ENCODE measurements at regions not wholly inside any gene's neighbourhood (a gene's known extent, or its start where the extent isn't known, plus 50 kb on each side); places are given as distances from the start of the nearest gene placed in this dataset.

GRCh38 chr1:199851439-199852140 is 175.9 kb upstream of the NR5A2 start:
- Histone ChIP-seq H3K9me3 (no peaks in the 10 kb centered on the region), H3K27me3 (no peaks in the 10 kb centered on the region; the same call in 1 of the 2 replicates), H3K36me3 (no peaks in the 10 kb centered on the region), H3K4me1 (no peaks in the 10 kb centered on the region), H3K4me3 (ENCODE audit: low read depth, low read length) (no peak overlapping the region)
- DNase-seq, result no peak
- no peak for TF ChIP-seq CTCF (IDR thresholded peaks at IDR 0.05; ENCODE audit: low read depth, low read length)

- no peak for DNase-seq
- Histone ChIP-seq H3K4me3 (ENCODE audit: low read depth, low read length) (no peak overlapping the region), H3K27me3 (peaks cover 13% of the 10 kb centered on the region; the same call in 1 of the 2 replicates), H3K36me3 (no peaks in the 10 kb centered on the region), H3K4me1 (no peaks in the 10 kb centered on the region), H3K9me3 (no peaks in the 10 kb centered on the region)
- no peak for TF ChIP-seq CTCF (IDR thresholded peaks at IDR 0.05; ENCODE audit: low read depth, low read length)
These were observed 172.7 kb upstream of the NR5A2 start for GRCh38 chr1:199854686-199855321.

- DNase-seq, result no peak
- Histone ChIP-seq H3K27me3 (peaks cover 13% of the 10 kb centered on the region; the same call in 1 of the 2 replicates), H3K9me3 (no peaks in the 10 kb centered on the region), H3K36me3 (no peaks in the 10 kb centered on the region), H3K4me3 (ENCODE audit: low read depth, low read length) (no peak overlapping the region), H3K4me1 (no peaks in the 10 kb centered on the region)
- no peak for TF ChIP-seq CTCF (IDR thresholded peaks at IDR 0.05; ENCODE audit: low read depth, low read length)
These were observed 171.9 kb upstream of the NR5A2 start for GRCh38 chr1:199855580-199855979.

- H3K27me3 ChIP-seq, result peaks cover 13% of the 10 kb centered on the region; the same call in 1 of the 2 replicates
- no peaks in the 10 kb centered on the region for H3K9me3 ChIP-seq
- no peaks in the 10 kb centered on the region for H3K4me1 ChIP-seq
- H3K4me3 ChIP-seq (ENCODE audit: low read depth, low read length), result no peak overlapping the region
- TF ChIP-seq CTCF (IDR thresholded peaks at IDR 0.05; ENCODE audit: low read depth, low read length), result no peak
- H3K36me3 ChIP-seq, result no peaks in the 10 kb centered on the region
- DNase-seq, result no peak
These were observed 171.2 kb upstream of the NR5A2 start for GRCh38 chr1:199856216-199856780.

GRCh38 chr1:199857108-199857507 is 170.4 kb upstream of the NR5A2 start:
- Histone ChIP-seq H3K4me3 (ENCODE audit: low read depth, low read length) (no peak overlapping the region), H3K36me3 (no peaks in the 10 kb centered on the region), H3K27me3 (peaks cover 13% of the 10 kb centered on the region), H3K4me1 (no peaks in the 10 kb centered on the region), H3K9me3 (no peaks in the 10 kb centered on the region)
- DNase-seq, result no peak
- no peak for TF ChIP-seq CTCF (IDR thresholded peaks at IDR 0.05; ENCODE audit: low read depth, low read length)

GRCh38 chr1:199857516-199857915 is 170.0 kb upstream of the NR5A2 start:
- no peak for DNase-seq
- Histone ChIP-seq H3K36me3 (no peaks in the 10 kb centered on the region), H3K9me3 (no peaks in the 10 kb centered on the region), H3K27me3 (peaks cover 13% of the 10 kb centered on the region), H3K4me1 (no peaks in the 10 kb centered on the region), H3K4me3 (ENCODE audit: low read depth, low read length) (no peak overlapping the region)
- TF ChIP-seq CTCF (IDR thresholded peaks at IDR 0.05; ENCODE audit: low read depth, low read length), result no peak

Measured in BE2C (cell line).